GM18519 (cell line): ENCODE measurements at regions not wholly inside any gene's neighbourhood (a gene's known extent, or its start where the extent isn't known, plus 50 kb on each side); places are given as distances from the start of the nearest gene placed in this dataset.

Experiments used
- ATAC-seq: cut with Tn5 transposase; IDR thresholded peaks from one replicate; pipeline ENCODE4 v1.9.1; 2021; ENCODE audit warnings: mild to moderate bottlenecking, moderate library complexity; ENCODE audit not compliant: unreplicated experiment, low FRiP score

GRCh38 chr2:176534798-176535466, 265.7 kb downstream of the MTX2 start:
- no peak for ATAC-seq

- no peak for ATAC-seq
Measured at GRCh38 chr2:176535467-176536113, 266.3 kb downstream of the MTX2 start.

GRCh38 chr2:176536439-176537133, 267.3 kb downstream of the MTX2 start:
- no peak for ATAC-seq

GRCh38 chr2:176537932-176538331, 268.7 kb downstream of the MTX2 start:
- no peak for ATAC-seq

GRCh38 chr2:176540995-176541394, 271.8 kb downstream of the MTX2 start:
- ATAC-seq: no peak

- no peak for ATAC-seq
Measured at GRCh38 chr2:176542476-176542875, 273.2 kb downstream of the MTX2 start.

- ATAC-seq: no peak
Measured at GRCh38 chr2:176544557-176544956, 275.3 kb downstream of the MTX2 start.

GRCh38 chr2:176544991-176545956, 276.0 kb downstream of the MTX2 start:
- ATAC-seq: no peak

- ATAC-seq: no peak
Measured at GRCh38 chr2:176546550-176546949, 277.3 kb downstream of the MTX2 start.

- no peak for ATAC-seq
Measured at GRCh38 chr2:176552501-176553135, 283.4 kb downstream of the MTX2 start.

- no peak for ATAC-seq
Measured at GRCh38 chr2:176553685-176554100, 284.5 kb downstream of the MTX2 start.

- no peak for ATAC-seq
Measured at GRCh38 chr2:176554101-176555048, 285.1 kb downstream of the MTX2 start.

GRCh38 chr2:176555112-176555511, 285.9 kb downstream of the MTX2 start:
- no peak for ATAC-seq

- ATAC-seq: no peak
Measured at GRCh38 chr2:176555781-176556180, 286.5 kb downstream of the MTX2 start.

- no peak for ATAC-seq
Measured at GRCh38 chr2:176556373-176556772, 287.1 kb downstream of the MTX2 start.

- ATAC-seq: no peak
Measured at GRCh38 chr2:176557821-176558220, 288.6 kb downstream of the MTX2 start.

- no peak for ATAC-seq
Measured at GRCh38 chr2:176558574-176559140, 289.4 kb downstream of the MTX2 start.

- ATAC-seq: no peak
Measured at GRCh38 chr2:176560296-176560695, 291.1 kb downstream of the MTX2 start.

- ATAC-seq: no peak
Measured at GRCh38 chr2:176561706-176562105, 292.5 kb downstream of the MTX2 start.
